IPS-NIHi7 (cell line): ENCODE measurements at regions not wholly inside any gene's neighbourhood (a gene's known extent, or its start where the extent isn't known, plus 50 kb on each side); places are given as distances from the start of the nearest gene placed in this dataset.
"Not testable (repeated sequence)": the region's sequence is repeated elsewhere in the genome, so short reads cannot be mapped to it uniquely, and the experiment has no call there.

Experiments used
- DNase-seq: peaks from one replicate; pipeline ENCODE4 v3.0.0; 2012; ENCODE audit warnings: mixed read lengths; ENCODE audit errors: extremely low spot score

DNA sequence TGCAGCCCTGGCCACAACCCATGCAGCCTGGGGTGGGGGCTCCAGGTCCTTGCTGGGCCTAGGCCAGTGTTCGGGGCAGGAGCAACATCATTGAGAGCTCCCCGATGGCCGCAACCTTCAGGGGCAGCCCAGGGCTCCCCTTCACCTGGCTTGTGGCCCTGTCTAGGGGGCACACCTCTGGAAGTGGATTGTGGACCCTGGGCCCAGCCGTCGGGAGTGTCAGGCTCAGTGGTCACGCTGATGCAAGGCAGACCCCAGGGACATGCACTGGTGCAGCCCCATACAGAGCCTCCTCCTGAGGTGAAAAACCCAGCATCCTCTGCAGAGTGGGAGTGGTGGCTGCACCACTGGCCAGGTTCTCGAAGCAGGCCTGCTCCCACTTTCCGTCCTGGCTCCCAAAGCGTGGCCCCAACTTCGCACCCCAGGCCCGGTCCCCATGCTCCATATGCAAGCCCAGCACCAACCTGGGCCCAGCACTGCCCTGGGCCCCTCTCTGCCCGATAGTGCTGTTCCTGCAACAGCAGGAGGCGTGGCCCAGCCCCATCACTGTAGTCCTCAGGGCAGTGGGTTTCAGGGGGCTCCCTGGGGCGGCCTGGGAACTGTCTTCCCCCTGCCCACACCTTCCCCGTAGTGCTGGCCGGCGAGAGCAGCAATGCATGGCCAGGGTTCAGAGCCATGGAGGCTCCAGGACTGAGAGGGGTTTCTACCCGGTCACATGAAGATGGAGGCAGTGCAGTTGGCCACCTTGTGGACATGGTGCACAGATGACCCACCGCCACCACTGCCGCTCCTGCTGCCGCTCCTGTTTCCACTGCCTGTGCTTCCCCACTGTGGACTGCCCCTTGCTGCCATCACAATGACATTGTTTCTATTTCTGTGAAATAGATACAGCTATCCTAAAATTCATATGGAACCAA is 303.9 kb upstream of the NRG3 start:
- DNase-seq: no peak

DNA sequence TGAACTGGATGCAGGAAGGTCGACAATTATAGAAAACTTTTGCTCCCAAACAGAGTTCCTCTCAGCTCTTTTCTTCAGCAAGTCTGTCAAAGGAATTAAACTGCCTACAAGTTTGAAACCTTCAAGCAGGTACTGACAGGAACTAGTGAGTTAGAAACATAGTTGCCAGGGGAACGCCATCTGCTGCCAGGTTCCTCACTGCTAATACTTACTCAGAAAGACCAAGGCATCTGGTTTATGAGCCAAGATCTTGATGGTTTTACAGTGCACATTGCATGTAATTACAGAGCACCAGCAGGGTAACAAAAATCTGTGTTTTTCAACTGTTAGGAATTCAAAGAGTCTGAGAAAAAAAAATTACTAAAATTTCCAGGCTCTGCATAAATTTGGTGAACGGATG is 300.0 kb upstream of the NRG3 start:
- DNase-seq: no peak

DNA sequence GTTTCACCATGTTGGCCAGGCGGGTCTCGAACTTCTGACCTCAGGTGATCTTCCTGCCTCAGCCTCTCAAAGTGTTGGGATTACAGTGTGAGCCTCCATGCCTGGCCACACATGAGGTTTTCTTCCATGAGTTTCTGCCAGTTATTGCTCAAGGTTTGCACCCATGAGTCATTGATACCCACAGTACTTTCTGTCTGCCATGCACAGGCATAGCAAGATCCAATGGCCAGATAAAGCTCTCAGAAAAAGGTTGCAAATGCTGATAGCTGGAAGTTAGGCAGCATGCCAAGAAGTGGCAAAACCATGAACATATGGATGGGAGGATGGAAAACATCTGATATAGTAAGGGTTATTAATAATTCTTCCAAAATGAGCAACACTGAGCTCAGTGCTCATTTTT is 298.7 kb upstream of the NRG3 start:
- no peak for DNase-seq

DNA sequence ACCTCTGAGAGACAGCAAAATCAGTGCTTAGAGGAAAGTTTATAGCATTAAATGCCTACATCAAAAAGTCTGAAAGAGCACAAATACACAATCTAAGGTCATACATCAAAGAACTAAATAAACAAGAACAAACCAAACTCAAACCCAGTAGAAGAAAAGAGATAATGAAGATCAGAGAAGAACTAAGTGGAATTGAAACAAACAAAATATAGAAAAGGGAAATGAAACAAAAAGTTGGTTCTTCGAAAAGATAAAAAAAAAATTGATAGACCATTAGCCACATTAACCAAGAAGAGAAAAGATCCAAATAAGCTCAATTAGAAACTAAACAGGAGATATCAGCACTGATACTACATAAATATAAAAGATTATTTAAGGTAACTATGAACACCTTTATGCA is 280.0 kb upstream of the NRG3 start:
- no peak for DNase-seq

DNA sequence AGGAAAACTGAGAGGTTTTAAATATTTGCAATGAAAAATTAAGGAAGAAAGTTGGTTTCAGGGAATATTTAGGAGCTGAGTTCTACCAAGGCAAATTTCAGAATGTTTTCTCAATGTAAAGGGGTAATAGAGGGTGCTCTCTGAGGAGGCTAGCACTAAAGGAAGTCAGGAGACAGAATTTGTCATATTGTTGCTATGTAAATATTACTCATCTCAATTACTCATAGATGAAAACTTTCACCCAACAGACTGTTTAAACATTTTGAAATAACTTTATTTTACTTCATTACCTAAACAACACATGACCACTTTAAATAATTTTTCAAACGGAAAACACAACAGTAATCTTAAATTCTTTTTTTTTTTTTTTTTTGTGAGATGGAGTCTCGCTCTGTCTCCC is 274.8 kb upstream of the NRG3 start:
- DNase-seq: no peak

DNA sequence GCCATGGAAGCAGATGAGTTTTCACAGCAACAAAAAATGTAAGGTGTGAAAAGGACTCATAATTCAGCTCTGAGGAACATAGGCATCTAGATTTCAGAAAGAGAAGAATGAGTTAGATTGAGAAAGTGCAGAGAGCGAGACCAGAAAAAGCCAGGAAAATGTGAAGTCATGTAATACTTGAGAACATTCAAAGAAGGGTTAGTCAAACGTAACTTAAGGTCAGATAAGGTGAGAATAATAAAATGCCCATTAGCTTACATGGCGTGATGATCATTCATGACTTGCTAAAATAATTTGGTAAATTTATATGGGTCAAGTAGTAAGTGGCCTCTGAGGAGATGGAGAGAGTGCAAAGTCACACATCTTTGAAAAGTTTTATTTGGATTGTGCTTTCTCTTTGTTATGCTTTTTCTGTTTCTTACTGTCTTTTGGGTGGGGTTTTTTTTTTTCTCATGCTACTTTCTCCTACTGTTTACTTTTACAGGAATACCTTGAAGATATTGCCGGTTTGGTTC is 271.8 kb upstream of the NRG3 start:
- no peak for DNase-seq

DNA sequence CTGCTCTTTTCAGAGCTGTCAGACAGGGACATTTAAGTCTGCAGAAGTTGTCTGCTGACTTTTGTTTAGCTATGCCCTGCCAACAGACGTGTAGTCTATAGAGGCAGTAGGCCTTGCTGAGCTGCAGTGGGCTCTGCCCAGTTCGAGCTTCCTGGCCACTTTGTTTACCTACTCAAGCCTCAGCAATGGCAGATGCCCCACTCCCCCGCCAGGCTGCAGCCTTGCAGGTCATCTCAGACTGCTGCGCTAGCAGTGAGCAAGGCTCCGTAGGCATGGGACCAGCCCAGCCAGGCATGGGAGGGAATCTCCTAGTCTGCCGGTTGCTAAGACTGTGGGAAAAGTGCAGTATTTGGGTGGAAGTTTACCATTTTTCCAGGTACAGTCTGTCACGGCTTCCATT is 230.5 kb upstream of the NRG3 start:
- DNase-seq: not testable (repeated sequence)

DNA sequence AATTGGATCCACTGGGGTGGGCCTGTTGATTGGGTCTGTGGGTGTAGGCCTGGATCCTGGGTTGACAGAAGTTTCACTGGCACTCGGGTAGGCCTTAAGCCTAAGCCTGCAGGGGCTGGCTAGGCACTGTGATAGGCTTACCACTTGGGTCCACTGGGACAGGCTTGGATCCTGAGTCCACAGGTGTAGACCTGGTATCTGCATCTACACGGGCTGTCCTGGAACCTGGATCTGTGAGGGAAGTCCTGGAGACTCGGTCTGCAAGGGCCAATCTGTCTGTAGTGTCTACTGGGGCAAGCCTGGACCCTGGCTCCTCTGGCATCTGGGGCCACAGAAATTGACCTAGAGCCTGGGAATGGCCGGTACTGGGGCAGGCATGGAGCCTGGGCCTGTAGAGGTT is 219.0 kb upstream of the NRG3 start:
- DNase-seq: no peak

DNA sequence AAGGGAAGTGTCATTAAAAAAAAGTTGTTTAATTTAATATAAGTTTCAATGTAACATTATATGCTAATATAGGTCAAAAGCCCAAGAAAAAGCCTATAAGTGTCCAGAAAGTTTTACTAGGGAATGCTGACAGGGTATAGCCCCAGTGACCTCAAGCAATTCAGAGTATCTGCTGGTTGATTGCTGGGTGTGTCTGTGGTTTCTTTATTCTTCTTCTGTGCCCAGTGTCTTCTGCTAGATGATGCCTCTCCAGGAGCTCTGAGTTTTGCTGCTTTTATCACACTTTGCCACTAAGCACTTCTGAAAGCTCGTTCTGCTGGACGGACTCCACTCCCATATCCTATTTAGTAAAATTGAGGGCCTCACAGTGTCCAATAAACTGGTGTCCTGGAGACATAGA is 212.2 kb upstream of the NRG3 start:
- DNase-seq: no peak

DNA sequence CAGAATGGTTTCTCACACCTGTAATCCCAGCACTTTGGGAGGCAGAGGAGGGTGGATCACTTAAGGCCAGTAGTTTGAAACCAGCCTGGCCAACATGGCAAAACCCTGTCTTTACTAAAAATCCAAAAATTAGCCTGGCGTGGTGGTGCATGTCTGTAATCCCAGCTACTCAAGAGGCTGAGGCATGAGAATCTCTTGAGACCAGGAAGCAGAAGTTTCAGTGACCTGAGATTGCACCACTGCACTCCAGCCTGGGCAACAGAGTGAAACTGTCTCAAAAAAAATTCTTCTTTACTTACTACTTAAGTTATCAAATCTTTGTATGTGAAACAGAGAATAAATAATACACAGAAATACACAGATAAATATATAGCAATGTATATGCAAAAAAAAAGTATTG is 210.2 kb upstream of the NRG3 start:
- not testable (repeated sequence) for DNase-seq

DNA sequence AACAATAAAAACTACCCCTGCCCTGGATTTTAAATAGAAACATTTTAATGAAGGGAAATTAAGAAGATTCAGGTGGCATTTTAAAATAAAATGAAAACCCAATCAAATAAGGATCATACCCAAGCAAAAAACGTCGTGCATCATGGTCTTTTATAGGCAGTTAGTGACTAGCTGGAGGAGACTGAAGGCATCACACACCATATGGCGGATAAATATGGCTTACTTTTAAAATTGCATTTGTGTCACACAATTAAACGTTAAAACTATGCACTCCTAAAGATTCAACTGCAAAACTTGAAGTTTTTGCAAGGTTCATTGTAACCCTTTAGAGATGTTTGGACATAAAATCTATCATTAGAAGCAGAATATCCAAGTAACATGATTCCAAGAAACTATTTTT is 200.1 kb upstream of the NRG3 start:
- no peak for DNase-seq

DNA sequence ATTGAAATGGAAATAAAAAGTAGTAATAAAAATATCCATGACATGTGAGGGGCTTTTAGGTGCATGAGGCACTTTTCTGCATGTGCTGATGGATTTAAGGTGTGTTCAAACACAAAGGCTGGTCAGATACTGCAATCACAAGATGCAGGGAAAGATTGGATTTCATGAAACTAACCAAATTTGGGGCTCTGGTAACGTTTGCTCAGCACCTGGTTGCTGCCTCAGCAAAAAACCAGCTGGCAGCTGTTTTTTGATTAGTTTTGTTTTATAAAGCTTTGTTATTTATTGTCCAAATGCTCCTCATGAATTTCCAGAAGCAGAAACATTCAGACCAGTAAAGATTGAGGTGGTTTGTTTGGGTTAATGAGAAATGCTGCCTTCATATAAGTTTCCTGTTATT is 195.7 kb upstream of the NRG3 start:
- DNase-seq: no peak

DNA sequence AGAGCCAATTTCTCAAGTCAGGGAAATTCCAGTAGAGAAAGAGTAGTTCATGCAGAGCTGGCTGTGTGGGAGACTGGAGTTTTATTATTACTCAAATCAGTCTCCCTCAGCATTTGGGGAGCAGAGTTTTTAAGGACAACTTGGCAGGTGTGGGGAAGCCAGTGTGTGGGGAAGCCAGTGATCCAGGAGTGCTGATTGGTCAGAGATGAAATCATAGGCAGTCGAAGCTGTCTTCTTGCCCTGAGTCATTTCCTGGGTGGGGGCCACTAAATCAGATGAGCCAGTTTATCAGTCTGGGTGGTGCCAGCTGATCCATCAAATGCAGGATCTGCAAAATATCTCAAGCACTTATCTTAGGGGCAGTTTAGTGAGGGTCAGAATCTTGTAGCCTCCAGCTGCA is 194.6 kb upstream of the NRG3 start:
- DNase-seq: no peak

DNA sequence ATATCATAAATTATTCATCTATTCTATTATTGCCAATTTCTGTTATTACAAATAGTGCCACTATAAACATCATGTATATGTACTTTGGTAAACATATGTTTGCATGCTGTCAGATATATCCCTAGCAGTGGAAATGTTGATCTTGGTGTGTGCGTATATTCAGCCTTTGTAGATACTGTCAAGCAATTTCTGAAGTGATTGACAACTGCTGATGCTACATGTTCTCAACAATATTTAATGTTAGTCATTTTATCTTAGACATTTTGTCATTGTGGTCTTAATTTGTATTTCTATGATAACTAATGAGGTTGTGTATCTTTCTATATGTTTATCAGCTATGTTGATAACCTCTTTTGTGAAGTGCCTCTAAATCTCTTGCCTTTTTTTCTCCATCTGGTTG is 186.5 kb upstream of the NRG3 start:
- no peak for DNase-seq

DNA sequence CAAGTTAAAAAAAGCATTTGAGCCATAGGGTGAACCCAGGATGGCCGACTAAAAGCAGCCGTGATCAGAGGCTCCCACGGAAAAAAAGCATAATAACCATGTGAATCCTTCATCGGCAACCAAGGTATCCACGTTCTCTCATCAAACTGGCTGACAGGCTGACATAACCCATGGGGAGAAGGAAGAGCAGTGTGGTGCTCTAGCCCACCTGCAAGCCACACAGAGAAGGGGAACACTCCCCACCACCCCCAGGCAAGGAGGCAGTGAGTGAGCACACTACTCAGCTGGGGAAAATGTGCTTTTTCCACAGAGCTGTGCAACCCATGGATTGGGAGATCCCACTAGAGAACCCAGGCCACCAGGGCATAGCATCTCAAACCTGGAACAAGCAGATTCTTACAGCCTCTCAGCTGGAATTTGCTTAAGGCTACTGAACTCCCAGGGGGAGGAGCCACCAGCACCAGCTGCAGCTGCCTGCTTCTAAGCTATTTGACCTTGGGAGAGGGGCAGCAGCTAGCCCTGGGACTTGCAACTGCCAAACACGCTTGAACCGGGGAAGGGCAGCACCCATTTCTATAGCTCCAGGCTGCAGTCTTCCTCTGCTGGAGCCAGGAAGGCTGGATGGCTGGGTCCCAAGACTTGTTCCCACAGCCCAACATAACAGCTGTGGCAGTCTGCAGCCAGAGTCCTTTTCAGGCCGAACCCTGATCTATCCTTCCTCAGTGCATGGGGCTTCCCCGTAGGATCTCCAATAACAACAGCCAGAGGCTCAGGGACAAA is 178.2 kb upstream of the NRG3 start:
- DNase-seq: peak; percentile 64

DNA sequence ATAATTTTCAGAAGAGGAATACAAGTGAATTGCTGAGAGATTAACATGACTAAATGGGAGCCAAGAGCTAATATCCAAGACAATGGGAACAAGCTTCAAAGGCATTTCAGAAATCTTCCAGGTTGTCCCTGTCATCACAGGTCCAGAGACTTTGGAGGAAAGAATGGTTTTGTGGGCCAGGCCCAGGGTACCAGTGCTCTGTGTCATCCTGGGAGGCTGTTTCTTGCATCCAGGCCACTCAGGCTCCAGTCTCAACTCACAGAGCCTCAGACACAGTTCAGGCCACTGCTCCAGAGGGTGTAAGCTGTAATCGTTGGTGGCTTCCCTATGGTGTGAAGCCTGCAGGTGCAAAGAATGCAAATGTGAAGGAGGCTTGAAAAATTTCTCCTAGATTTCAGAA is 170.4 kb upstream of the NRG3 start:
- DNase-seq: peak; percentile 14

DNA sequence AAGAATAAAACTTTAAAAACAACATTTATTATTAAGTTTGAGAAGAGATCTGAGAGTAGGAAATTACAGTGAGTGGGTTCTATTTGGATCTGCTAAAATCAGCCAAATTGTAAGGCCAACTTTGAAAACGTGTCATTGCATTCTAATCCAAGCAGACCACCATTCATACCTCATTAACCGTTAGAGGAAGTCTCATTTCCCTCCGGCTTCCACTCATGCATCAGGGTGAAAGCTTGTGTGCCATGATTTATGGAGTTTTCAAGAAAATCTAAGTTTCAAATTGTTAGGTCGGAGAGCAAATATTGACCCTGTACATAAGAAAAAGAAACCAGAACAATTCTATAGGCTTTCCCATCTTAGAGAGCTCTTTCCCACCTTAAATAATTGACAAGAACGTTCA is 166.6 kb upstream of the NRG3 start:
- DNase-seq: no peak

DNA sequence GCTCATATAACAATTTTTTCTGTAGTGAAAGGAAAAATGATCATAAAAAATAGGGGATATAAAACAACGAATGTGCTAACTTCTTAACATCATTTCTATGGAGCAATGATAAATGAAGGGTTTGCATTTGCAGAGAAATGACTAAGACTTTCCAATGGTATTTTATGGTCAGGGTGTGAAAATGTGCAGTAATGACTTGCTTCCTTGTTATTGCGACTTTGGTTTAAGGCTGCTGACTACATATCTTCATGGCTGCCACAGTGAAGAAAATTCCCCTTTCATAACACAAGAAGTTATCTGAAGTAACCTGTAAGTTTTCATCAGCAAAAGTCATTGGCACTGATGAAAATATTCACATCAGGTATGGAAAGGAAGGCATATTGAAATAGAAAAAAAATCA is 166.1 kb upstream of the NRG3 start:
- no peak for DNase-seq

DNA sequence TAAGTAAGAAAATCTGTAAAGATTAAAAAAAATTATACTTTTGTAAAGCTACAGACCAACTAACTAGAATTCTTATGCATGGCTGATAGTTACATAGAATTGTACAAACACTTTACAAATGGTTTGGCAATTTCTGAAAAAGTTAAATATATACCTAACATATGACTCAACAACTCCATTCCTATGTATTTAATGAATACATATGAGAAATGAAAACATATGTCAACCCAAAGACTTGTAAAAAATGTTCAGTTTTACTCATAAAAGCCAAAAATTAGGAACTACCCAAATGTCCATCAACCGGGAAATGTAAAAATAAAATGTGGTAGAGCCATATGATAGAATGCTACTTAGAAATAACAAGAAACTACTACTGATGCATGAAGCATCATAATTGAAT is 152.6 kb upstream of the NRG3 start:
- no peak for DNase-seq

DNA sequence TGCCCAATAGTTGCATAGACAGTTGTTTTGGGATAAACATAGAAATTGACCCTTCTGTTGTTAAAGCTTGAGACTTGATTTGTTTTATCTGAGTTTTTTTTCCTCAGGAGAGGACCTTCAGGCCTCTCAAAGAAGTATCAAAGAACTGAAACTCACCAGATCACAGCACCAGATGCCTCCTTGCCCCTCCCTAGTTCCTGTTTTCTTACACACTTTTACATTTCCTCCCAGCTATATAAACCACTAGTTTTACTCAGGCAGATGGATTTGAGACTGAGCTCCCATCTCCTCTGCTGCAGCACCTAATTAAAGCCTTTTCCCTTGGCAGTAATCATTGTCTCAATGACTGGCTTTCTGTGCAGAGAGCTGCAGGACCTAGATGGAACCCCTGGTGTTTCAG is 150.6 kb upstream of the NRG3 start:
- DNase-seq: no peak

DNA sequence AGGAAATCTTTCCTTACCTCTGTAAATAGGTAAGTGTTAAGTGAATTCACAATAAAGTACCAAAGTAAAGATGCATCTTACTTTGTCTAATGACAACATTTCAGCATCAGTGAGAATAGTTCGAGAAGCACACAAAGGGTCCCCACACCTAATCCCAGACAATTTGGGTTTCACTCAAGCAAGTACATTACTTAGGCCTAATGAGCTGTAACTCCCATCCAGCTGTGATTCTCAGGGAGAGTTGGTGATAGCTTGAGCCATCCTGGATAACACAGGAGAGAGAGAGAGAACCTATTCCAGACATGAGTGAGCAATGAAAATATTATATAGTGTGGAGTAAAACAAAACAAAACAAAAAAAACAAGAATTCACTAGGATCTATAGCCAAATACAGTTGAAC is 149.1 kb upstream of the NRG3 start:
- DNase-seq: no peak

DNA sequence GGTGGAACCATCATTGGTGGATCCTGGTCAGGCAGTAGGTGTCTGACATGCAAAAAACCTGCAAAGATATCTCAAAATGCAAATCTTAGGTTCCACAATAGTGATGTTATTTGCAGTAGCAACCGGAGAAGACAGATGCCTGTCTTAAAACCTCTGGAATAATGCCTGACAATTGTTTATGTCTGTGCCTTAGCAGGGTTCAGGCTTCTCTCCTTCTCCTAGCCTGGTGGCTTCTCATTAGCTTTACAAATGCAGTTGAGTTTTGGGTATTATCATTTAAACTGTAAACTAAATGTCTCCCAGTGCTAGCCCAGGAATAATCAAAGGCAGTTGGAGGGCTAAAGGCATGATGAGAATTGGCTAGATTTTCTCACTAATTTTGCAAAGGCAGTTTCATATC is 146.3 kb upstream of the NRG3 start:
- DNase-seq: no peak

DNA sequence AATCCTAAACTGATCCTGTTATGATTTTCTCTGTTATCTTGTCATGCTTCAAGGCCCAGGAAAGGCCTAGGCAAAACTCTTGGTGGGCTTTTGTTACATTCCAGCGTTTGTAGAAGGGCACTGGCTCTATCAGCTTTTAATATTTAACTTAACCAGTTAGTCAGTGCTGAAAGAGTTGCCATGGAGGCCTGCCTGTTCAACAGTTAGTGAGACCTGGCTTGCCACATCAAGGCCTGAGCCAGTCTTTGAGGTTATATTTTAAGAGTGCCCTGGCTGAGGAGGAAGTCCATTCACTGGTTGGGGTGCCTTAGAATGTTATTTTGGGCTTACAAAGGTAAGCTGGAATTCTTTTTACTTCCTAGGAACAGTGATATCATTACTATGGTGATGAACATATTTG is 144.1 kb upstream of the NRG3 start:
- no peak for DNase-seq
